ENCODE measurements at regions not wholly inside any gene's neighbourhood (a gene's known extent, or its start where the extent isn't known, plus 50 kb on each side); places are given as distances from the start of the nearest gene placed in this dataset.
"Not testable (repeated sequence)": the region's sequence is repeated elsewhere in the genome, so short reads cannot be mapped to it uniquely, and the experiment has no call there.

GRCh38 chr9:78437806-78438205 is 140.9 kb downstream of the PSAT1 start:
- no peak for DNase-seq (ENCODE audit: low read depth in 4 of 4, low spot score in 1 of 4)

- no peak for DNase-seq (ENCODE audit: low read depth in 4 of 4, low spot score in 1 of 4)
Measured at GRCh38 chr9:78438211-78438610, 141.3 kb downstream of the PSAT1 start.

GRCh38 chr9:78438780-78439179 is 141.9 kb downstream of the PSAT1 start:
- DNase-seq (ENCODE audit: low read depth in 4 of 4, low spot score in 1 of 4) = no peak

GRCh38 chr9:78439190-78439865 is 142.4 kb downstream of the PSAT1 start:
- DNase-seq (ENCODE audit: low read depth in 4 of 4, low spot score in 1 of 4) = peak; percentile 41 to 53 (median 42)

- no peak for DNase-seq (ENCODE audit: low read depth in 4 of 4, low spot score in 1 of 4)
Measured at GRCh38 chr9:78439866-78440830, 143.2 kb downstream of the PSAT1 start.

- DNase-seq (ENCODE audit: low read depth in 4 of 4, low spot score in 1 of 4) = no peak
Measured at GRCh38 chr9:78441396-78441795, 144.5 kb downstream of the PSAT1 start.

GRCh38 chr9:78441822-78442431 is 145.0 kb downstream of the PSAT1 start:
- DNase-seq (ENCODE audit: low read depth in 4 of 4, low spot score in 1 of 4) = no peak

- not testable (repeated sequence) for DNase-seq (ENCODE audit: low read depth in 4 of 4, low spot score in 1 of 4)
Measured at GRCh38 chr9:78442577-78442976, 145.7 kb downstream of the PSAT1 start.

- no peak for DNase-seq (ENCODE audit: low read depth in 4 of 4, low spot score in 1 of 4)
Measured at GRCh38 chr9:78443946-78444345, 147.0 kb downstream of the PSAT1 start.

- no peak for DNase-seq (ENCODE audit: low read depth in 4 of 4, low spot score in 1 of 4)
Measured at GRCh38 chr9:78448960-78449673, 152.2 kb downstream of the PSAT1 start.

- DNase-seq (ENCODE audit: low read depth in 4 of 4, low spot score in 1 of 4) = no peak
Measured at GRCh38 chr9:78453450-78453849, 156.5 kb downstream of the PSAT1 start.

- no peak for DNase-seq (ENCODE audit: low read depth in 4 of 4, low spot score in 1 of 4)
Measured at GRCh38 chr9:78462611-78463010, 165.7 kb downstream of the PSAT1 start.

GRCh38 chr9:78463750-78464149 is 166.8 kb downstream of the PSAT1 start:
- DNase-seq (ENCODE audit: low read depth in 4 of 4, low spot score in 1 of 4) = no peak

GRCh38 chr9:78468231-78468630 is 171.3 kb downstream of the PSAT1 start:
- no peak for DNase-seq (ENCODE audit: low read depth in 4 of 4, low spot score in 1 of 4)

GRCh38 chr9:78468974-78469576 is 172.2 kb downstream of the PSAT1 start:
- no peak for DNase-seq (ENCODE audit: low read depth in 4 of 4, low spot score in 1 of 4)

- no peak for DNase-seq (ENCODE audit: low read depth in 4 of 4, low spot score in 1 of 4)
Measured at GRCh38 chr9:78470216-78470615, 173.3 kb downstream of the PSAT1 start.

GRCh38 chr9:78470741-78471140 is 173.8 kb downstream of the PSAT1 start:
- no peak for DNase-seq (ENCODE audit: low read depth in 4 of 4, low spot score in 1 of 4)

- DNase-seq (ENCODE audit: low read depth in 4 of 4, low spot score in 1 of 4) = no peak
Measured at GRCh38 chr9:78472111-78472510, 175.2 kb downstream of the PSAT1 start.

GRCh38 chr9:78479441-78479840 is 182.5 kb downstream of the PSAT1 start:
- no peak for DNase-seq (ENCODE audit: low read depth in 4 of 4, low spot score in 1 of 4)

- no peak for DNase-seq (ENCODE audit: low read depth in 4 of 4, low spot score in 1 of 4)
Measured at GRCh38 chr9:78486661-78487060, 189.7 kb downstream of the PSAT1 start.

- DNase-seq (ENCODE audit: low read depth in 4 of 4, low spot score in 1 of 4) = no peak
Measured at GRCh38 chr9:78490231-78490630, 193.3 kb downstream of the PSAT1 start.

Measured in stimulated activated CD4-positive, alpha-beta T cell treated with anti-CD3 and anti-CD28 coated beads, Interleukin-1b, Interleukin-23, amount 100 ng/mL, for 24 hours (primary cell).